ENCODE measurements at regions not wholly inside any gene's neighbourhood (a gene's known extent, or its start where the extent isn't known, plus 50 kb on each side); places are given as distances from the start of the nearest gene placed in this dataset.

- no peak for DNase-seq
These were observed 492.5 kb downstream of the AGTPBP1 start for GRCh38 chr9:85249313-85249621.

DNA sequence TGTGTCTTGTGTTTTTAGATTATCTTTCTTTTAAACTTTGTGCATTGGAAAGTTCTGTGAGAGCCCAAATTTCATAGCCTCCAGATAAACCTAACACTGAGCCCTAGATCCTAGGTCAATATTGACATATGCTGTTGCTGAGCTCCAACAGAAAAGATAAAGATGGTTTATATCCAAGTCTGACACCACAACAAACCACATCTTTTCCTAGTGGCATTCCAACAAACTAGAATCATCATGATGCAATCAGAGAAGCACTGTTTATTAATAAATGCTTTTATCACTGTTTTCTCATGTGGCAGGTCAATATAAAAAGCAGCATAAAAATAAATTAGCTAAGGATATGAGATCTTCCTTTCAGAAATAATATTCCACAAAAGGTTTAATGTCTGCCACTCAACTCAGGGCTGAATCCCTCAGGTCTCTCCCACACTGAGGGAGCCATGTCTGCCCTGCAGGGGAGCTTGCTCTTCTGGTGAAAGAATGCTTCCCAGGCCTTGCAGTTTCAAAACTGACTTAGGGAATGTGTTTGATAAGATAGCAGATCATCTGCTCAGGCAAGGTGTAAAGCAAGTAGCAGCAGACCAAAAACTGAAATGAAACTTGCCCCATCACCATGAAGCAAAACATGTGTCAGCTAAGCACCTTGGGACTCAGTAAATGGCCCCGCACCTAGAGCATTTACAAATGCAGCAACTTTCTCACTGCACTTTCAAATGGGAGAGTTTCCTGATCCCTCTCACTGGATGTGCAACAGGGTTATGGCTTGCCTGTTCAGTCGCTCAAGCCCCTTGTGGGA lies 493.0 kb downstream of the AGTPBP1 start:
- no peak for DNase-seq

DNA sequence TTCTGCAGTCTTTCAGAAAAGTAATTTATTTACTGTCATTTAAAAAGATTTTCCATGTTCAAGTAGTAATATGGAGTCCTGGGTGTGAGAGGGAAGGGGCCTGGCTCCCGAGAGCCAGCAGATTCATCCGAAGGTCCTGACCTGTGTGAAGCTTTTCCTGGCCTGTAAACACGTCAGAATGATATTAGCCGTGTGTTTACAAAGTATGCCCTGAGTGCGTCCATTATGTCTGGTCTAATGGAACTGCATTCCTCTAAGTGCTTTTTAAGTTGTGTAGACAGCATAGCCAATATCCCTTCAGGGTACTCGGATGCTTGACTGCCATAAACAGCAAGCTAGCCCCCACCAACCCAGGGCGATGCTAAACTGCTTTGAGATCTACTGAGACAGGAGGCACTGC lies 495.2 kb downstream of the AGTPBP1 start:
- DNase-seq: no peak

GRCh38 chr9:85244856-85245255 lies 496.9 kb downstream of the AGTPBP1 start:
- no peak for DNase-seq

DNA sequence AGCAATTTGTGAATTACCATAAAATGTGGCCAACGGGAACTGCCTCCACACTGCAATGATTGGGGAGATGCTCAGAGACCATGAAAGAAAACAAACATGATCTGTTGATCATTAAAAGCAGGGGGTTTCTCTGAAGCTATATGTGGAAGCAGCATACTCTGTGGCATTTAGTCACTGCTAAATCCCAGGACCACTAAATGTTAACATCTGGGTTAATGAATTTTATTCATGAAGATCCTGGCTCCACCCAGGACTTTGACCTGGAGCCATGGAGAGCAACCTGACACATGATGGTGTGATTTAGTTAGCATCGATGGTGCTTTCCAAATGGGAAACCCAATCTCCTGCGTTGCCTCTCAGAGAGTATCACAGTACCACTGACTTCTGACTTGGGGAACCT lies 497.8 kb downstream of the AGTPBP1 start:
- no peak for DNase-seq

DNA sequence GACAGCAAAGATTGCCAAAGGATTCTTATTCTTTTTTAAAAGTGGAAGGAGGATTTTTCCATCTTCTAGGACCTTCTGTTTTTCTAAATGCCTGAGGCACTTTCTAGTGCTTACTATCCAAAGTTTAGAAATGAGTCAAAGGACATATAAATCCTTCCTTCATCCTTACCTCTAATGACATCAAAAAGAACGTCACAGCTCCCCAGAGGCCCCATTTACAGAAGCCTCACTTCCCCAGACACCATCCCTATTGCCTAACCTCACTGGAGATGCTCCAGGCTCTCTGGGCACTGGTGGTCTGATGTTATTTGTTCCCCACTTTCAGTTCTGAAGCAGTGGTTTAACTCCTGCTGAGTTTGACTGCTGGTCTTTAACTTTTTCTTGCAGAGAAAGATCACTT lies 504.3 kb downstream of the AGTPBP1 start:
- no peak for DNase-seq

GRCh38 chr9:85230081-85230480 lies 511.7 kb downstream of the AGTPBP1 start:
- no peak for DNase-seq

DNA sequence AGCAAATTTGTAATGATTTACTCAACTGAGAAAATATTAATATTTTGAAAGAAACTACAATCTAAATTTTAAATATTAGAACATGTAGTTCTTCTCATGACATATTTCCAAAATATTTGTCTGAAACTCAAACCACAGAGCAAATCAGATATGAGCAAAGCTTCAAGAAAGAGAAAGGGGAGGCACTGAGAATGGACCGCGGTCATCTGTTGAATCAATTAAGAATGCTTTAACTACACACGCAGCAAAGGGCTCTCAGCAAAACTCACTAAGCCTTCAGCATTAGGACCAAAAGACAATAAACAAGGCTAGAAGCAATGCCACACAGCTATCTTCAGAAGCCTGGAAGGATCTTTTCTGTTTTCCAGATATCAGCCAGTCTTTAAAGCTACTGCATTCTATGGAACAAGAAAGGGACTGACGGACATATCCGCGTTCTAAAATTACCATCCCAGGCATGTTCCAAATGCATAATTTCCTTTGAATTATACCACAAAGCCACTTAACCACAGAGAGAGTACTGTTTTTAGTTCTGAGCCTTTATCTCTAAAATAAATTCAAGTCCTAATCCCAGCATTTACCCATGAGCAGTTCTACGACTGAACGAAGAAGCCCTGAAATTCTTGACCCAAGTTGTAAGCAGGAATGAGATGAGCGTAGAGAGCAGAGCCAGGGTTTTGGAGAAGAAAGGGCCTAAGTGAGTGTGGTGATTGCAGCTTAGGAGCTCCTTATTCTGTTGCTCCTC lies 513.5 kb downstream of the AGTPBP1 start:
- DNase-seq: no peak

GRCh38 chr9:85225180-85225579 lies 516.6 kb downstream of the AGTPBP1 start:
- DNase-seq: no peak

GRCh38 chr9:85224729-85225128 lies 517.0 kb downstream of the AGTPBP1 start:
- no peak for DNase-seq

- DNase-seq: no peak
These were observed 517.5 kb downstream of the AGTPBP1 start for GRCh38 chr9:85224301-85224700.

- no peak for DNase-seq
These were observed 518.1 kb downstream of the AGTPBP1 start for GRCh38 chr9:85223506-85224125.

DNA sequence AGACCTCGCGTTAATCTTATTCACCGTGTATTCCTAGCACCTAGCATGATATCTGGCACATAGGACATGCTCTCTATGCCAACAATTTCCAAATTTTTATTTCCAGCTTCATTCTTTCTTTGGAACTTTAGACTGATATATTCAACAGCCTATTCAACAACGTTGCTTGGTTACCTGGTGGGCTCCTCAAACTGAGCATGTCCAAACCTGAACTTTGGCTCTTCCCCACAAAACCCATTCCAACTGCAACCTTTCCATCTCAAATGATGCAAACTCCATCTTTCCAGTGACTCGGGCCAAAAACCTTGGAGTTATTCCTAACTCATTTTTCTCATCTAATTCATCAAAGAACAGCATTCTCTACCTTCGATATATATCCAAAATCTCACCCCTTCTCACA lies 525.2 kb downstream of the AGTPBP1 start:
- DNase-seq: no peak

DNA sequence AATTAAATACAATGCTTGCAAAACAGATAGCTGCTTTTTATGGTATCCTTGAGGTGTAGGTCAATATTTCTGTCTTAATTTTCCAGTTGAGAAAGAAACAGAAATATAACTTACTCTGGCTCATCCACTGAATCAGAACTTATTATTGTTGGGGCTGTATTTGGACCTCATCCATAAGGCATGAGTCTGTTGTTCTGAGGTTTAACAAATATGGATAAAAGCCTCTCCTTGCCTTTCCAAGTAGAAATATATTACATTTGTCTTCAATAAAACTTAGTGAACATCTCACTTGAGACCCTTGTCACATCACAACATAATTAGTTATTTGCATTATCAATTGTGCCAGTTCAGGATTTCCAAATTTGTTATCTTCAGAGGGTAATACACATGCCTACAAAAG lies 525.8 kb downstream of the AGTPBP1 start:
- no peak for DNase-seq

GRCh38 chr9:85215416-85215815 lies 526.3 kb downstream of the AGTPBP1 start:
- no peak for DNase-seq

GRCh38 chr9:85213650-85214607 lies 527.8 kb downstream of the AGTPBP1 start:
- no peak for DNase-seq

GRCh38 chr9:85212887-85213286 lies 528.9 kb downstream of the AGTPBP1 start:
- DNase-seq: peak; percentile 41

DNA sequence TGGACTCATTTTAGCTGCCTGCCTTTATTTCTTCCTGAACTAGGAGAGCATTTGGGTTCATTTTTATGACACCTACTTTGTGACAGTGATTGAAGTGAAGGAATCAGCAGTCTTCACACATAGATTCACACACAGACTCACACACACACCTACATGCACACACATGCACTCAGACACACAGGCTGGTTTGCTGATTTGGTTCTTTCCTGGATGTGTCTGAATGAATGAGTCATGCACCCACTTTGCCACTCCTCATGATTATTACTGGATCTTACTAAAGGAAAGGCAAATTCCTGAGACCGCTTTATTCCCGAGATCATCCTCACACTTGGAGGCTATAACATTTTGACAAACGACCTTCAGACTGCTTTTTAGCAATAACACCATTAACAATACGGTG lies 529.5 kb downstream of the AGTPBP1 start:
- DNase-seq: no peak

- no peak for DNase-seq
These were observed 533.1 kb downstream of the AGTPBP1 start for GRCh38 chr9:85208666-85209065.

DNA sequence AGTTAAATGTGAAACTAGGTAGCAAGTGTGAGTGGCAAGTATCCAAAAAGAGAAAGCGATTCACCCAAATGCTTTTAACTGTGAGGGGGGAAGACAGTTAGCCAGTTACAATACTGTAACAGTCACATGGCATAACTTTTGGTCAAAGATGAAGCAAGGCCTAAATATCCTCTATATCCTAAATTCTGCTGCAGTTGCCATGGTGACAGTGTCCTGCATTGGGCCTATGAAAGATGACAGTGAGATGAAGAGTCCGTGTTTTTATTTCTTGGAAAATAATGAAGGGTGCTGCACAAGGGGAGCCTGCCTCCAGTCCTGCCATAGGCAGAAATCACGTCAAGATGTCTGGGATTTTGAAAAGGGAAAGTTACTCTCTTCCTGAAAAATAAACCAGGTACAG lies 534.6 kb downstream of the NTRK2 start:
- no peak for DNase-seq

DNA sequence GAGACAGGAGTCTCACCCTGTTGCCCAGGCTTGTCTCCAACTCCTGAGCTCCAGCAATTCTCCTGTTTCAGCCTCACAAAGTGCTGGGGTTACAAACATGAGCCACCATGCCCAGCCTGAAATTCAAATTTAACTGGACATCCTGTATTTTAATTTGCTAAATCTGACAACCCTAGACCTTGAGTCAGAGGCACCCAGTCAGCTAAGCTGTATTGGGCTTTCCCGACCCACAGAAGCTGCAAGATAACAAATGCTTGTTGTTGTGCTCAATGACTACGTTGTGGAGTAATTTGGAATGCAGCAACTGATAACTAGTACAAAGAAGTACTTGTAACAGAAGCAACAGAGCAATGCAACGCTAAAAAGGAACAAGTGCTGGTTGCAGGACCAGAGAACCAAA lies 533.1 kb downstream of the NTRK2 start:
- no peak for DNase-seq

- DNase-seq: no peak
These were observed 531.3 kb downstream of the NTRK2 start for GRCh38 chr9:85200726-85201404.

All from stimulated activated CD8-positive, alpha-beta memory T cell treated with anti-CD3 and anti-CD28 coated beads, Interleukin-4, amount 100 ng/mL, for 48 hours (primary cell).